Cerebellar nuclear complex (tissue), 1 donor: ENCODE measurements at regions not wholly inside any gene's neighbourhood (a gene's known extent, or its start where the extent isn't known, plus 50 kb on each side); places are given as distances from the start of the nearest gene placed in this dataset.

Experiments
- DNase-seq, 2 experiments: peaks; one replicate each; lab custom pipeline; 2025; lab: John Stamatoyannopoulos, UW

DNA sequence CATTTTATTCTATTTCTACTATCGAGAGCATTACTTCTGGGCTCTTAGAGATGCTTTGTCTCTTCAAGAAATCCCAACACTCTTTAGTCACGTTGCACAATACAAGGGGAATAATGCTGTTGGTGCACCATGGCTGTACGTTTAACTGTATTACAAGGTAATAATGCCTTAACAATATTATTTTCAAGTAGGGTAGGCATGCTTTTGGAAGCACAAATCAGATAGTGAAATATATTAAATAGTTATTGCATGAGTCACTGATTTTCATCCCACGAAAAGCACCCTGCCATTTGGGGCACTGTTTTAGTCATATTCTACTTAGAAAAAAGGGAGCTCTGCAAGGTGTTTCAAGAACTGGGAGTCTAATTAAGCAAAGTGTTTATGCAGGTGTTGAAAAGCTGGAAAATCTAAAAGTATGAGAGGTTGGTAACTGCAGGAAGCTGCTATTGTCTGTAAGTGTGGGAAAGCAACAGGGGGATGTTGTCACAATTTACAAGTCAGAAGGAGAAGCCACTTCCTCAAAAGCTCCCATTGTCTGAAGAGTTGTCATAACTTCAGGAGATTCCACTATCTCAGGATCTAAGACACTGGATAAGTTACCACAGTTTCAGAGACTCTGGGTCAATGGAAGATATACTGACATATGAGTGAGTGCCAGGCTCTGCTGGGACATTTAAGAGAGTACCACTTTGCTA, 218.2 kb downstream of the JRKL start:
- DNase-seq = no peak

DNA sequence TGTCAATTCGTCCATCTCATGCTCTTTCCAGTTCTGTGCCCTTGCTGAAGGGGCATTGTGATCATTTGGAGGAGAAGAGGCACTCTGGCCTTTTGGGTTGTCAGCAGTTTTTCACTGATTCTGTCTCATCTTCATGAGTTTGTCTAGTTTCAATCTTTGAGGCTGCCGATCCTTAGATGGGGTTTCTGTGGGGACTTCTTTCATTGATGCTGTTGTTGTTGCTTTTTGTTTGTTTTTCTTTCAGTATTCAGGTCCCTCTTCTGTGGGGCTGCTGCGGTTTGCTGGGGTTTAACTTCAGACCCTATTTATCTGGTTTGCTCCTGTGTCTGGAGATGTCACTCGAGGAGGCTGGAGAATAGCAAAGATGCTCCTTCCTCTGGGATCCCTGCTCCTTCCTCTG, 224.3 kb downstream of the JRKL start:
- no peak for DNase-seq

DNA sequence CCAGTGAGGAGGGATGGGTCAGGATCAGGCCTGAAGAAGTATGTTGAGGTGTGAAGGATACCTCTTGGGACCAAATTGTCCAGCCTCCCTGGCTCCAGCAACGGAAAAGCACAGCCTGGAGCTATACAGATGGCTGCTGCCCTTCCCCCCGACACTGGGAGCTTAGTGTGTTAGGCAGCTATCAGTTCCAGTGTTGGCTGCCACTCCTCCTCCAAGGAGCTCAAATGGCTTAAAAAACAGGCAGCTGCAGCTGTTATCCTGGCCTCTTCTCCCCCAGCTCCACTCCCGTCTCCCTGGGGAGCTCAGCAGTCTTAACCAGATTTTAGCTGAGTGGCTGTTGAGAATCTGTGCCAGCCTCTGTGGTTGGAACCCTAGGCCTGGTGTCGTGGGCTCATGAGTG, 225.0 kb downstream of the JRKL start:
- no peak for DNase-seq

DNA sequence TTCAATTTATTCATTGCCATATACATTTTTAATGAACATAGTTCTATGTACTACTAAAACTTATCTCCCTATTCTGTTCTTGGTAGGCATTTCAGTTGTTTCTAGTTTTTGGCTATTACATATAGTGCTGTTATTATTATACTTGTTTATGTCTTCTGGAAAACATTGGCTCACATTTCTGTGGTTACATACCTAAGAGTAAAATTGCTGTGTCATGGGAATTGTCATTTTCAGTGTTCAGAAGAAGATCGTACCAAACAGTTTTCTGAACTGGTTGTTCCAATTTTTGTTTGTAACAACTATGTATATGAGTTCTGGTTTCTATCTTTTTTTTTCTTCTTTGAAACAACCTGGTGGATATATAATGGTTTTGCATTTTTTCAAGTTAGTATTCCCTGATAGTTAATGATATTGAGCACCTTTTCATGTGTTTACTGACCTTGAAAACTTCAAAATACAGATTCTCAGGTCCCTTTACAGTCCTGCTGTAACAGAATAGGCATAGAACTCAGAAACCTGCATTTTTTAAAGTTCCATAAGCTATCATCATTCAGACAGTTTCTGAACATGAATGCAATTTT, 230.7 kb downstream of the JRKL start:
- DNase-seq = no peak

DNA sequence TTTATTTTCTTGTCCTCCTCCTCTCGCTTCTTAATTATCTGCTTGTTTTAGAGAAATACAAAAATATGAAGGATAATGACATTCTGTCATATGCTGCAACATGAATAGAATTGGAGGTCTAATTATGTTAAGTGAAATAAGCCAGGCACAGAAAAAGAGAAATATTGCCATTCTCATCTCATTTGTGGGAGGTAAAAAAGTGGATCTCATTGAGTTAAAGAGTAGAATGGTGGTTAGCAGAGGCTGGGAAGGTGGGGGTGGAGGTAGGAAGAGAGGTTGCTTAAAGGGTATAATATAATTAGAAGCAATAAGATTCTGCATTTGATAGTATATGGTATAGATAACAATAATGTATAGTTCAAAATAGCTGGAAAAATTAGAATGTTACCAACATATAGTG, 231.3 kb downstream of the JRKL start:
- DNase-seq = no peak

- DNase-seq = no peak
These were observed 232.3 kb downstream of the JRKL start for GRCh38 chr11:96622026-96622634.

DNA sequence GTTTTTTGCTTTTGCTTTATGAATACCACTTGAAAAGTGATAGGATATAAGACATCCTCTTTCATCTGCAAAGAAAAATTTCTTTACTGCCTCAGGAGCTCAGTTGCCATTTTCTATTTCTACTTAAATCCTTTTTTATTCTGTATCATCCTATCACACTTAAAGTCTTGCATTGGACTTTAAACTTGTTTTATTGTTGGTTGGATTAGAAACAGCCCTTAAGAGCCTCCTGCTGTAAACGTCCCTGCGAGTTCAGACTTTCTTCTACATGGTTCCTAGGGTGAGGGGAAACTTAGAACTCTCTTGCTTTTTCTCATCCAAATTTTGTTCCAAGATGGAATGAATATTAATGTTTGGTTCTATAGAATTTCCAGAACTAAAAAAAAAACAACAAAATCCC, 234.3 kb downstream of the JRKL start:
- no peak for DNase-seq

DNA sequence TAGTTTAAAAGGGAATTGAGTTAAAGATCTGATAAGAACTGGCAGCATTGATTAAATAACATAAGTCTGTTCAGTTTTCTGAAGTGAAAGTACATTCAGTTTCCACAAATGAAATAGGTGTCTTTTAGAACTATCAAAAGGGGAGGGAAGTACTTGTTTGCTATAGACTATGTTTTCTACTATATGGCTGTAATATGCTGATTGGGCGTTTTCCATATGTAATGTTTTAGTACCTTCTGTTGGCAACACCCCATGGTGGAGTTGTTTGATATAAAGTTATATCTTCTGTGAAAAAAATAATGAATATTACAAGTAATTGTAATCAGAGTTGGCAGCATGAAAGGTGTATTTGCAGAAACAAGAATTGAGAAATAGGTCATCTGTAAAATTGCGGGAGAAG, 237.6 kb downstream of the JRKL start:
- no peak for DNase-seq

DNA sequence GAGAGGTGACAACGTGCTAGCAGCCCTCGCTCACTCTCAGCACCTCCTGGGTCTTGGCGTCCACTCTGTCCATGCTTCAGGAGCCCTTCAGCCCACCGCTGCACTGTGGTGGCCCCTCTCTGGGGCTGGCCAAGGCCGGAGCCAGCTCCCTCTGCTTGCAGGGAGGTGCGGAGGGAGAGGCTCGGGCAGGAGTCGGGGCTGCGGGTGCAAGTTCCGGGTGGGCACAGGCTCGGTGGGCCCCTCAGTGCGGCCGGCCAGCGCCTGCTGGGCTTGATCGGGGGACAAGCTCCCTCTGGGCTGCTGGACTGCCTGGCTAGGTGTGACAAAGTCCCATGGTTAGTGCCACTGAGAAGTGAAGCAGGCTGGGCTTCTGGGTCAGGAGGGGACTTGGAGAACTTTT, 245.8 kb downstream of the JRKL start:
- no peak for DNase-seq

DNA sequence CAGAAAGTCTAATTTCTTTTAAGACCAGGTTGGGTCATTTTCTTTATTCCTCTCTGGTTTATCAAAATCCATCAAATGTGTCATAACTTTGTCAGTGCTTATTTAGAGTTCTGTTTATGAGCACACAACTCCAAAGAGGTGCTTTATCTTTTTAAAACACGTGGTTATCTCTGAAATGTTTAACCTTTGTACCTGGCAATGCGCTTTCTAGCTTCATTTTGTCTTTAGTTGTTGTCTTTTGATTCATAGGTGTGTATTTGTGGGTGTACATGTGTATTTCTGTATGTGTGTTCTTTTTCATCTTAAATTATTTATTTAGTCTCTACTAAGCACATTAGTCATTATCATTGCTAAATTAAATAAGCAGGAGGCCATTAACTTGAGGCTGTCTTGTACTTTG, 251.4 kb downstream of the JRKL start:
- no peak for DNase-seq

- no peak for DNase-seq
These were observed 252.8 kb downstream of the JRKL start for GRCh38 chr11:96642583-96642982.

DNA sequence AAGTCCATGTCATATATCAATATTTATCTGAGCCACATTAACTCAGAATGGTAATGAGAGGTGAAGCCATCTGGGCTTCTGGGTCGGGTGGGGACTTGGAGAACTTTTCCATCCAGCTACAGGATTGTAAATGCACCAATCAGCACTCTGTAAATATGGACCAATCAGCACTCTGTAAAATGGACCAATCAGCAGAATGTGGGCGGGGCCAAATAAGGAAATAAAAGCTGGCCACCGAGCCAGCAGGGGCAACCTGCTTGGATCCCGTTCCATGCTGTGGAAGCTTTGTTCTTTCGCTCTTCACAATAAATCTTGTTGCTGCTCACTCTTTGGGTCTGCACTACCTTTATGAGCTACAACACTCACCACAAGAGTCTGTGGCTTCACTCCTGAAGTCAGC, 253.4 kb downstream of the JRKL start:
- DNase-seq = no peak

- no peak for DNase-seq
These were observed 257.8 kb downstream of the JRKL start for GRCh38 chr11:96647621-96648020.

DNA sequence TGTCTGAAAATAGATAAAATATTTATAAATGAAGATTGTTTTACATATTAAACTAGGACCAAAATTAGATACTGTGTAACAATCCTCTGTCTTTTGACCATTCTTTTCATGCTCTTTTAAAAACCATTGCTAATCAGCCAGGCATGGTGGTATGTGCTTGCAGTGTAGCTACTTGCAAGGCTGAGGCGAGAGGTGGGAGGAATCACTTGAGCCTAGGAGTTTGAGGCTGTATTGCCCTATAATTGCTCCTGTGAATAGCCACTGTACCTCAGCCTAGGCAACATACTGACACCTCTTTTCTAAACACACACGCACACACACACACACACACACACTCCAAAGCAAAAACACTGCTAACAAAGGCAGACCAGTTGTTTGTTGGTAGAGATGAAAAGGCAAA, 259.2 kb downstream of the JRKL start:
- DNase-seq = no peak

- DNase-seq = no peak
These were observed 262.7 kb downstream of the JRKL start for GRCh38 chr11:96652516-96652915.

DNA sequence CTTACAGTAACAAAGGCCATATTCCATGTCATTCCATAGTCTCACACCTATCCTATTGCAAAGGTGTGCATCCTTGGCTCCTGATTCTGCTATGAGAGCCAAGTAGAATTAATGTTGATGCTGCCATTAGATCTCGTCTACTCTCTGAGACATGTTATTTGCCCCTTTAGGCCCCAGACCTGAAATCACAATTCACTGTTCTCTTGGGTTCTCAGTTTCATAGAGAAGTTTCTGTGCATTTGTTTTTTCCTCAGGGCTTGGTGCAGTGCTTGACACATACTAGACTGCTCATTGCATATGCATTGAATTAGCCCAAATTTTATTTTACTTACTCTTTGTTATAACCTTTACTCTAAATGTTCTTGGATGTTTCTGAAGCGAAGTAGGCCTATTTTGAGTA, 265.7 kb downstream of the JRKL start:
- DNase-seq = no peak

DNA sequence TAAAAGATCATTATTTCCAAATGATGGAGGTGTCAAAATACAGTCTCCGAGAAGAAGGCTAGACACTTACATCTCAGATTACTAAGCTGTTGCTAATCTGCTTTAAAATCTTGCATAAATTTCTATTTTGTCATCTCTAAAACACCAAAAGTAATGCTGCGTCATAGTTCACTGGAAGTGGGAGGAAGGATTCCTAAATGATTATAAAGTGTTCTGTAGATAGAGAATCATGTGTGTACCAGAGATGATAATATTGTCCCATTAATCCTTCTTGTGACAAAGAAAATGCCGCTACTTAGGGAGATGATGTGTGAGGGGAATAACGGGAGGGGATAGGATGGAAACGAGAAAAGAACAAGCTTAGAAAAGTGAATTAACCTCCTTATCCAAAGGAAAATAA, 268.6 kb downstream of the JRKL start:
- no peak for DNase-seq

- DNase-seq = no peak
These were observed 274.3 kb downstream of the JRKL start for GRCh38 chr11:96664110-96664509.

- no peak for DNase-seq
These were observed 290.6 kb downstream of the JRKL start for GRCh38 chr11:96680211-96681018.

GRCh38 chr11:96681019-96681716, 291.4 kb downstream of the JRKL start:
- no peak for DNase-seq

DNA sequence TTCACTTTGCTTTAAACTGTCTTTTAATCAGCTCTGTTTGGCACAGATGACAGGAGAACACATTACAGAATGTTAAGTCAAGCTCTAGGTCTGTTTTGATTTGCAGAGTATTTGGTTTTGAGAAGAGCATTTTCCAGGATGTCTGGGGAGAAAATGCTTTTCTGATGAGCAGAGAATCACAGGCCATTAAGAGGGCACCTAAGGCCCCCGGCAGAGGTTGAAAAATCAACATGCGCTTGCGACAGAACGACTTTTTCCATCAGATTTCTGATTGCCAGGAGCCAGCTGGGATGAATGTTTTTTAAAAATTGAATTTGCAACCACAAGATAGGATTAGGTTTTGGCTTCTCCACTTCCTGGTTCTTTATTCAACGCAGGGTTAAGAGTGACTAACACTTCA, 304.5 kb downstream of the JRKL start:
- DNase-seq = no peak

DNA sequence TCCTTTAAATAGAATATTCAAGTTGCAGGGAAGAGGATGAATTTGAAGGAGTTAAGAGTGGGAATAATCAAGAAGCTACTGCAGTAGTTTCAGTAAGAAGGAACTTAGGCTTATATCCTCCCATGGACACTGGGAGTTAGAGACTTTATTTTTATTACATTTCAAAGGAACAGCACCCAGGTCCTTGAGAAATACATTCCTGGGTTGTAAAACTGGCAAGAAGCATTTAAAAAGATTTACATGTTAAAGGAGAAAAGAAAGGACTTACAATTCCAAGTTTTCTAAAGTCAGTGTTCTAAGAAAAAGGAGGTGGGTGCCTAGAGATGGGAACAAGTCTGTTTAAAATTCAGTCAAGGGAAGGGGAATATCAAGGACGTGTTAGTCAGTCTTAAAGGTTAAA, 306.9 kb downstream of the JRKL start:
- no peak for DNase-seq
